ENCODE measurements at regions not wholly inside any gene's neighbourhood (a gene's known extent, or its start where the extent isn't known, plus 50 kb on each side); places are given as distances from the start of the nearest gene placed in this dataset.

DNA sequence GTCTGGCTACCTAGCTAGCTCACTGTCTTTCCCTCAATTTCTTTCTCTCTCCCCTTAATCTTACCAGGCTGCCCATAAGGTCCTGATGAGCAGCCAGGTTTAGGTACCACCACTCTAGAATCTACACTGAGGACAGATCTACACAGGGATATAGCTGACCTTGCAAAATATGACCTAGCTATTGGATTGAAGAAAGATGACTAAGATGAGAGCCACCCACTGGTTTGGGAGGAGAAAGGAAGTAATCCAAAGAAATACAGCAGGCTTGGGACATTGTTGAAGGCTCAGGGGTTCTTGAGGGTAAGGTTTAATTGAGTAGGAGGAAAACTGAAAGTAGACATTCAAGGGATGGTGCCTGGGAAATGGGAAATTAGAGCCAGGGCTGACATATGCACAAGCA is 142.0 kb upstream of the TMC3 start:
- in situ Hi-C loops (cut with MboI; ENCODE audit: low pct_ligation_motif_present in 1 of 4, low pct_unique_long_range_greater_than_20kb in 1 of 4, low sequenced_read_pairs in 3 of 4) (no loop called here), intact Hi-C loops (cut with DNase I; ENCODE audit: low total_unique reads) (no loop called here)
- H3K27ac ChIP-seq, result no peak overlapping the region
- TF ChIP-seq EP300 (IDR thresholded peaks at IDR 0.05; ENCODE audit: low read depth) (no peak), POLR2A (IDR thresholded peaks at IDR 0.05) (no peak), POLR2AphosphoS5 (IDR thresholded peaks at IDR 0.05) (no peak)
- TF ChIP-seq, protein P1, sequence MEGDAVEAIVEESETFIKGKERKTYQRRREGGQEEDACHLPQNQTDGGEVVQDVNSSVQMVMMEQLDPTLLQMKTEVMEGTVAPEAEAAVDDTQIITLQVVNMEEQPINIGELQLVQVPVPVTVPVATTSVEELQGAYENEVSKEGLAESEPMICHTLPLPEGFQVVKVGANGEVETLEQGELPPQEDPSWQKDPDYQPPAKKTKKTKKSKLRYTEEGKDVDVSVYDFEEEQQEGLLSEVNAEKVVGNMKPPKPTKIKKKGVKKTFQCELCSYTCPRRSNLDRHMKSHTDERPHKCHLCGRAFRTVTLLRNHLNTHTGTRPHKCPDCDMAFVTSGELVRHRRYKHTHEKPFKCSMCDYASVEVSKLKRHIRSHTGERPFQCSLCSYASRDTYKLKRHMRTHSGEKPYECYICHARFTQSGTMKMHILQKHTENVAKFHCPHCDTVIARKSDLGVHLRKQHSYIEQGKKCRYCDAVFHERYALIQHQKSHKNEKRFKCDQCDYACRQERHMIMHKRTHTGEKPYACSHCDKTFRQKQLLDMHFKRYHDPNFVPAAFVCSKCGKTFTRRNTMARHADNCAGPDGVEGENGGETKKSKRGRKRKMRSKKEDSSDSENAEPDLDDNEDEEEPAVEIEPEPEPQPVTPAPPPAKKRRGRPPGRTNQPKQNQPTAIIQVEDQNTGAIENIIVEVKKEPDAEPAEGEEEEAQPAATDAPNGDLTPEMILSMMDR (IDR thresholded peaks at IDR 0.05), result no peak
- no peak for DNase-seq
- H3K27me3 ChIP-seq, result no peaks in the 10 kb centered on the region
- H3K4me3 ChIP-seq, result no peak overlapping the region
- H3K4me1 ChIP-seq, result no peaks in the 10 kb centered on the region
- H3K36me3 ChIP-seq, result no peaks in the 10 kb centered on the region
- no peaks in the 10 kb centered on the region for H3K9me3 ChIP-seq

DNA sequence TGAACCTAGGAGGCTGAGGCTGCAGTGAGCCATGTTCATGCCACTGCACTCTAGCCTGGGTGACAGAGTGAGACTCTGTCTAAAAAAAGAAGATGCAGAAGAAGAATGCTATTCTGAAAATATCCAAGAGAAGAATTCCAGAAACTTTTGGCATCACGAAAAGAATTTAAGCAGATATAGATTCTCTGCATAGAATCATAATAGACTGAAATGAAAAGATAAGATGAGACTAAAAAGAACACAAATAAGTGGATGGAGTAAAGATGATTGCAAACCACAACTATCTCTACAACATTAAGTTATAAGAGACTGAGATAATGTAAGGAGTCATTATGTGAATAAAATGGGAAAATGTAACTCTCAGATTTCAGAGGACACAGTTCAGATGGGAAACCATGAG is 140.7 kb upstream of the TMC3 start:
- TF ChIP-seq, protein P1 (IDR thresholded peaks at IDR 0.05), result no peak
- TF ChIP-seq EP300 (IDR thresholded peaks at IDR 0.05; ENCODE audit: low read depth) (no peak), POLR2AphosphoS5 (IDR thresholded peaks at IDR 0.05) (no peak), POLR2A (IDR thresholded peaks at IDR 0.05) (no peak)
- intact Hi-C loops (cut with DNase I; ENCODE audit: low total_unique reads), result no loop called here
- no peak overlapping the region for H3K4me3 ChIP-seq
- no peaks in the 10 kb centered on the region for H3K36me3 ChIP-seq
- no peaks in the 10 kb centered on the region for H3K9me3 ChIP-seq
- DNase-seq, result no peak
- 82 to 100% methylated on average over 1 of the region's 1 CpG for WGBS, 2 donors (ENCODE audit: low coverage in 1 of 2)
- no peak overlapping the region for H3K27ac ChIP-seq
- in situ Hi-C loops (cut with MboI; ENCODE audit: low pct_ligation_motif_present in 1 of 4, low pct_unique_long_range_greater_than_20kb in 1 of 4, low sequenced_read_pairs in 3 of 4), result no loop called here
- no peaks in the 10 kb centered on the region for H3K4me1 ChIP-seq
- H3K27me3 ChIP-seq, result no peaks in the 10 kb centered on the region

DNA sequence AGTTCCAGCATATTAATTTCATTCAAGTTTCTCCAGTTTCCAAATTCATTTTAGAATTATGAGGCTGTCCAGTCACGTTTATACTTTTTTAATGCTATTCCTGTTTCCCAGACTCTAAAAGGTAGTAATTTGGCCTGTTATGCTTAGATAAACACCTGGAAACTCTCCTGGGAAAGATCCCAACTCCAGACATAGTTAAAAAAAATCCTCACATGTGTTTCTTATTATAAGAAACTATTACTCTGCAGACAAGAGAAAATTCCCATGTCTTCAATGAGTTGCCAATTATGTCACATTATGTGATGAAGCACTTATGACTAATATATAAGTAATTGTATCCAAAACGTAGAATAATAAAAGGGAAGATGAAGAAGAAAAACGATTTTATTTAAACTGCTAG is 137.1 kb upstream of the TMC3 start:
- intact Hi-C loops (cut with DNase I; ENCODE audit: low total_unique reads) (no loop called here), in situ Hi-C loops (cut with MboI; ENCODE audit: low pct_ligation_motif_present in 1 of 4, low pct_unique_long_range_greater_than_20kb in 1 of 4, low sequenced_read_pairs in 3 of 4) (no loop called here)
- Histone ChIP-seq H3K9me3 (no peaks in the 10 kb centered on the region), H3K36me3 (no peaks in the 10 kb centered on the region), H3K27ac (no peak overlapping the region), H3K27me3 (no peaks in the 10 kb centered on the region), H3K4me1 (no peaks in the 10 kb centered on the region), H3K4me3 (no peak overlapping the region)
- TF ChIP-seq, protein P1 (IDR thresholded peaks at IDR 0.05), result no peak
- no peak for TF ChIP-seq POLR2A (IDR thresholded peaks at IDR 0.05)
- 35 to 44% methylated on average over 3 of the region's 3 CpGs for WGBS, 2 donors (ENCODE audit: low coverage in 1 of 2)
- DNase-seq, result no peak

DNA sequence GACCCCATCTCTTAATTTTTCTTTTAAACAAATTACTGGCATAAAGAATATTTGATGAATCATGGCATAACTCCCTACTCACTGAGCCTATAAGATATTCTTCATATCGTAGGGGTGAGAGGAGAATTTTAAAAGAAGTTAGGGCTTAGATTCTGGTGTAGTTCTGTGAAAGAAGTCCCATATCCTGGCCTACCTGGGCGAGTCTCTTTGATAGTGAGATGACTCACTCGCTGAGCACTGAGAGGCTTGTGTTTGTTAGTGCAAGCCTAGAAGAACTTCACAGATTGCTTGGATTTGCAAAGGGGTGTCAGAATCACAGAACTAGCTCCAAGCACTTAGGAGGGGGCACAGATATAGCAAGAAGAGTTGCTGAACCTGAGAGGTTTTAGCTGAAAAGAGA is 133.8 kb upstream of the TMC3 start:
- Histone ChIP-seq H3K27ac (no peak overlapping the region), H3K36me3 (no peaks in the 10 kb centered on the region), H3K9me3 (no peaks in the 10 kb centered on the region), H3K27me3 (no peaks in the 10 kb centered on the region), H3K4me3 (no peak overlapping the region), H3K4me1 (no peaks in the 10 kb centered on the region)
- WGBS, 2 donors (ENCODE audit: low coverage in 1 of 2), result 82% methylated on average over 3 of the region's 3 CpGs
- intact Hi-C loops (cut with DNase I; ENCODE audit: low total_unique reads), result no loop called here
- DNase-seq, result no peak
- no peak for TF ChIP-seq POLR2AphosphoS5 (IDR thresholded peaks at IDR 0.05)
- TF ChIP-seq EP300 (IDR thresholded peaks at IDR 0.05; ENCODE audit: low read depth), result no peak
- TF ChIP-seq, protein P1 (IDR thresholded peaks at IDR 0.05), result no peak
- TF ChIP-seq POLR2A (IDR thresholded peaks at IDR 0.05), result no peak
- in situ Hi-C loops (cut with MboI; ENCODE audit: low pct_ligation_motif_present in 1 of 4, low pct_unique_long_range_greater_than_20kb in 1 of 4, low sequenced_read_pairs in 3 of 4), result no loop called here

All from transverse colon (tissue), 4 donors.